Germinal center (tissue), 1 donor: ENCODE measurements at regions not wholly inside any gene's neighbourhood (a gene's known extent, or its start where the extent isn't known, plus 50 kb on each side); places are given as distances from the start of the nearest gene placed in this dataset.

Experiments used
- DNase-seq: peaks from one replicate; pipeline ENCODE4 v3.0.0; 2012; ENCODE audit warnings: mixed read lengths, low spot score

GRCh38 chr10:110414548-110415309 is 83.0 kb upstream of the DUSP5 start:
- peak; percentile 86 for DNase-seq

DNA sequence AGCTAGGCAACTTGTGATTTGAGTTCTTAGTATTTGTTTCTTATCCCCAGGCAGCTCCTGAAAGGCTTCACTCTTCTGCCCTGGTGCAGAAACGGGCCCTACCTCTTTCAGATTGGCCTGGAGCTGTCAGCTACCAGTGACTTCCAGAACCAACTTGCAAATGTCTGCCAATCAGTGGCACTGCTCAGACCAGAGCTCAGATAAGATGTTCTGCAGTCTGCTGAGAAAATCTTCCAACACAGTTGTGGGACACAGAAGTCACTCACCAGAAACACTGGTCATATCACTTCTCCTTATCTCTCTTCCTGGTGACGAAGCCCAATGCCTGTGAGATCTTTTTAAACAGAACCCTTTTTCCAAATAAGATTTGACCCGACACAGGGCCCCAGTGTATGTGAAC is 81.9 kb upstream of the DUSP5 start:
- no peak for DNase-seq

DNA sequence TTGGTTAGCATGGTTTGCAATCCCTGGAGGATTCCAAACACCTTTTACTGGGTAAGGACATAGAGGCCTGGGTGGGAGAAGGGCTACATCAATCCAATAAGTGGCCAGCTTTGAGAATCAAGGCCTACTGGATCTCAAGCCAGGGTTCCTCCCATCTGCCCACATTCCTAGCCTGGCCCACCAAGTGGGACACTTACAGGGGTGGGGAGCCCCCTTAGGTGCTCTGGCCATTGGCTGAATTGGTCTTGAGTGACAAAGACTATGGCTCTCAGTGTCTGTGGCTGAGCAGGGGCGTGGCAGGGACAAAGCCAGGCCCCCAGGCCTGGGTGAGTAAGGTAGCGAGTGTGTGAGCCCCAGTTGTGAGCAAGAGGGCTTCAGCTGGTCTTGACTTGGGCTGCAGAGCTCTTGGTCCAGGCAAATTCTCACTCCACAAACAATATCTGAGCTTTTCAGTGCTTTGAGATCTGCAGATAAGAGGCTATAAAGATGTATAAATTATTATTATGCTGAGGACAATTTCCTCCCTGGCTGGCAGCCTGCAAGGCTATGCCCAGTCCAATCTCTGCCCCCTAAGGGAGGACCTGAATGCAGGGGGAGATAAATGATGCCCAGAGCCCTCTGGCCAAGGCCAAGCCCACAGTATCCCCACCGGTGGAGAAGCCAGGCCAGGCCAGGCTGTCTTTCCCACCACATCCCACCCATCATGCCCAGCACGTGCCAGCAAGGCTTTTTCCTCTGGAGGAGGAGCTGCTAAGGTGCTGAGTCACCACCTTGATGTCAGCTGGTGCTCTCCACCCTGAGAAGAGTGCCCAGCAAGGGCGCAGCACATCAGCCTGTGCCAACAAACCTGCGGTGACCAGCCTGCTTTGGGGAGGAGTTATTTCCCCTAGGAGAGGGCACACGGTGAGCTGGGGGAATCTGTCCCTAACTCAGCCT is 80.7 kb upstream of the DUSP5 start:
- no peak for DNase-seq

- no peak for DNase-seq
Observed at GRCh38 chr10:110418218-110418617, 79.5 kb upstream of the DUSP5 start.

DNA sequence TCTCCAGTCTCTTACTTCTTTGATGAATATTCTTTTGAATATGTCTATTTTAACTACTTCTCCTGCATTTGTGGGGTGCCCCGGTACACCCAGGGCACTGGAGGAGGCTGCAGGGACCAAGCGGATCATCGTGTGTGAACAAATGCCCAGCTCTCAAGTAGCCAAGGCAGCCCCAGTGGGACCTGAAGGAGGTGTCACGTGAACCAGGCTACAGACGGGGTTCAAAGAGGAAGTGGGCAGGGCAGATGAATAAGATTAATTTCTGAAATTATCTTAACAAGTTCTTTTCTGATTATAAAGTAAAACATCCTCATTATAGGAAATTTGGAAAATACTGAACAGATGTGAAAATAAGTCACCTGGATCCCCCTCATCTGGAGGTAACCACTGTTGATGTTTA is 78.4 kb upstream of the DUSP5 start:
- DNase-seq, result no peak

- no peak for DNase-seq
Observed at GRCh38 chr10:110420401-110421193, 77.1 kb upstream of the DUSP5 start.

DNA sequence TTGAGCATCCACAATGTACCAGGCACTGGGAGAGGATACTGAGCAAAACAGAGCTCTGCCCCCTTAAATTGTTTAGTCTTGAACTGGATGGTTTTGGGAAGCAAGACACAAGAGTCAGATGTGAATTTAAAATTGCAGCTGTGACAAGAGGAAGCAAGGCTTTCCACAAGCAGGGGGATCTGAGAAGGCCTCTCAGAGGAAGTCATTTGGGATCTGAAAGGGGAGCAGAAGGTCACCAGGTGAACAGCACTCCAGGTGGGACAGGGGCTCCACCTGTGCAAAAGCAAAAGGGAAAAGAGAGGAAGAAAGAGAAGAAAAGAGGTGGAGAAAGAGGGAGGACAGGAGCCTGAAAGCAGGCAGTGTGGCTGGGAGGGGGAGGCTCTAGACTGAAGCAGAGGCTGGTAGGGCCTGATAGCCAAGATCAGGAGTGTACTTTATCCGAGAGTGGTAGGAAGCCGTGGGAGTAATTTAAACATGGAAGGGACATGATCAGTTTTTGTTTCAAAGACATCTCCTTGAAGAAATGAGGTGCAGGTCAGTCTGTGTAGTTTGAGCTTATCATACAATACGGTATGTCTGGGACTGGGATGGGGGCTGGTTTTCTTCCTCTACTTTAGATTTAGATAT is 76.1 kb upstream of the DUSP5 start:
- no peak for DNase-seq

- DNase-seq, result no peak
Observed at GRCh38 chr10:110422548-110422947, 75.2 kb upstream of the DUSP5 start.

- no peak for DNase-seq
Observed at GRCh38 chr10:110423650-110424049, 74.1 kb upstream of the DUSP5 start.

DNA sequence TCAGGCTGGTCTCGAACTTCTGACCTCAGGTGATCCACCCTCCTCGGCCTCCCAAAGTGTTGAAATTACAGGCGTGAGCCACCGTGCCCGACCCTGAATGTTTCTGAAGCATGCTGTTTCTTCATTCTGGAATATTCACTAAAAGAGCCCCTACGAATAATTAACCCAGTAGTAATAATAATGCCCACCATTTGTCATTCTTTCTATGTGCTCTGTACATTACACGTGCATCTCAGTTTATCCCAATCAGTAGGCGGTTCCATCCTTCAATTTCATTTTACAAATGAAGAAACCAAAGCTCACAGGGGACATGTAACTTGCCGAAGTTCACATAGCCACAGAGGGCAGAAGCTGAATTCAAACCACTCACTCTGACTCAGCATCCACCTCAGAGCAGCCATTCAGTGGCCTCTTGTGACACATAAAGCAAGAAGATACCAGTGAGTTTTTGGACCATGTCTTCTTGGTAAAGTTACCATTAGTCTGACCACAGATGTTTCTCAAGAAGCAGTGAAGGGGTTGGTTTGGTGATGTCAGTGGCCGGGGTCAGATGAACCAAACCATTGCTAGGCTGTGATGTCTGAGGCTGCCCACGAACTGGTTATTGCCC is 71.9 kb upstream of the DUSP5 start:
- DNase-seq, result no peak

GRCh38 chr10:110426294-110427181 is 71.2 kb upstream of the DUSP5 start:
- no peak for DNase-seq

GRCh38 chr10:110429301-110429700 is 68.4 kb upstream of the DUSP5 start:
- no peak for DNase-seq

- DNase-seq, result no peak
Observed at GRCh38 chr10:110430340-110431273, 67.1 kb upstream of the DUSP5 start.

DNA sequence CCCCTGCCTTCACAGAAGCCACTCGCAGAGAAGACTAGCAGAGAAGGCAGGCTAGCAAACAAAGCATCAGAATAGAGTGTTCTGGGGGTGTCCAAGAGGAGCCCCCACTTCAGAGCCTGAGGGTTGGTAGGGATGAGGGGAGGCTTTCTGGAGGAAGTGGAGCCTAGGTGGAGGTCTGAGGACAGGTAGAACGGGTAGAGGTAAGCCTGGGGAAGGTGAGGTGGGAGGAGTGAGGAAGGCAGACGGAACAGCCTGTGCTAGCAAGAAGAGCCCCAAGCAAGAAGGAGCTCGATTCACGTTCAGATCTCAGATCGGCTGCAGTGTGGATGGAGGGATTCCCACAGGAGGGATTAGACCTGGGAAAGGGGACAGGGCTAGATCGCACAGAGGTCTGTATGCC is 66.0 kb upstream of the DUSP5 start:
- no peak for DNase-seq

DNA sequence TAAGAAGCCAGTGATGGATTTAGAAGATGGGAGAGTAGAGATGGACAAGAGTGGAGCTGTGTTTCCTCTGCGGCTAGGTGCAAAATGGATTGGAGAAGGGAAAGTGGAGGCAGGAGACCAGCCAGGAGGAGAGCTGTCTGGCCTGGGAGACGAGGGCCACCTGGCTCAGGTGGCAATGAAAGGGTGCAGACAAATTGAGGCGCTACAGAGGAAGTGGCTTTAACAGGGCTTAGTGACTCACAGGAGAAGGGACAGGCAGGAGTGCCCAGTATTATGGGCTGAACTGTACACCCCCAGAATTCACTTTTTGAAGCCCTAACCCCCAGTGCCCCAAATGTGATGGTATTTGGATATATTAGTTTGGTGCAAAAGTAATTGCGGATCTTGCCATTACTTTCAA is 65.6 kb upstream of the DUSP5 start:
- no peak for DNase-seq

GRCh38 chr10:110432814-110433565 is 64.7 kb upstream of the DUSP5 start:
- no peak for DNase-seq

DNA sequence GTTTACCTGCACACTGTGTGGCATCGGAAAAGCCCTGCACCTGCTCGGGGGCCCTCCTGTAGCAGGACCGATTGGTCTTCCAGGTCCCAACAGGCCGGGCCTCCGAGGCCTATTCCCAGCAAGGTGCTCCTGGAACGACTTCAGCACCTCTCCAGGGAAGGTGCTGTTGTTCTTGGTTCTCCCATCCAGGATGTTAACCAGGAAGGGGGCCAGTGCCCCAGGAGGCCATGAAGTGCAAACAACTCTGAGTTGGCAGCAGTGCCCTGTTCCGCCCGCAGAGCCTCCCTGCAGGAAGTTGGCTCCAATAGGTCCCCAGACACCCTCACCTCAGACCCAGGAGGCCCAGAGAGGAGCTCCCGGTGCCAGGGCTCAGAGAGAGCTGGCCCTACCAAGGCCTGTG is 64.0 kb upstream of the DUSP5 start:
- no peak for DNase-seq

GRCh38 chr10:110434489-110435096 is 63.1 kb upstream of the DUSP5 start:
- DNase-seq, result no peak
